HG03196 (cell line): ENCODE measurements at regions not wholly inside any gene's neighbourhood (a gene's known extent, or its start where the extent isn't known, plus 50 kb on each side); places are given as distances from the start of the nearest gene placed in this dataset.

Source experiments
- ATAC-seq: cut with Tn5 transposase; IDR thresholded peaks from one replicate; pipeline ENCODE4 v1.9.1; 2021; ENCODE audit not compliant: unreplicated experiment

- ATAC-seq: no peak
These were observed 70.0 kb upstream of the NR3C1 start for GRCh38 chr5:143473481-143473880.

- no peak for ATAC-seq
These were observed 69.1 kb upstream of the NR3C1 start for GRCh38 chr5:143472576-143472975.

- ATAC-seq: no peak
These were observed 68.4 kb upstream of the NR3C1 start for GRCh38 chr5:143471666-143472464.

- ATAC-seq: no peak
These were observed 67.6 kb upstream of the NR3C1 start for GRCh38 chr5:143471041-143471509.

GRCh38 chr5:143470120-143470519, 66.6 kb upstream of the NR3C1 start:
- ATAC-seq: no peak

GRCh38 chr5:143469125-143469524, 65.6 kb upstream of the NR3C1 start:
- no peak for ATAC-seq

GRCh38 chr5:143466632-143467031, 63.1 kb upstream of the NR3C1 start:
- no peak for ATAC-seq

- no peak for ATAC-seq
These were observed 61.4 kb upstream of the NR3C1 start for GRCh38 chr5:143464723-143465490.

- no peak for ATAC-seq
These were observed 58.9 kb upstream of the NR3C1 start for GRCh38 chr5:143462431-143462830.

- ATAC-seq: no peak
These were observed 55.9 kb upstream of the NR3C1 start for GRCh38 chr5:143459433-143459832.

GRCh38 chr5:143456952-143457547, 53.6 kb upstream of the NR3C1 start:
- ATAC-seq: no peak

- ATAC-seq: no peak
These were observed 51.5 kb upstream of the NR3C1 start for GRCh38 chr5:143454936-143455516.

- ATAC-seq: no peak
These were observed 50.2 kb upstream of the NR3C1 start for GRCh38 chr5:143453720-143454119.
